CD8-positive, alpha-beta memory T cell (primary cell): ENCODE measurements at regions not wholly inside any gene's neighbourhood (a gene's known extent, or its start where the extent isn't known, plus 50 kb on each side); places are given as distances from the start of the nearest gene placed in this dataset.

ENCODE experiments used
- CTCF ChIA-PET: fragments of 350-600 bp; sonication (Branson Sonifier 250); formaldehyde crosslinking; loops from one replicate; lab custom pipeline; 2021; ENCODE audit warnings: antibody characterized with exemption; lab: Charles Lee
- POLR2A ChIA-PET: fragments of 350-600 bp; sonication (Branson Sonifier 250); formaldehyde crosslinking; loops from one replicate; lab custom pipeline; 2021; ENCODE audit warnings: antibody characterized with exemption; lab: Charles Lee
- DNase-seq, 5 donors: peaks; one replicate each; pipeline versions ENCODE4 v3.0.0 to v3.0.0-alpha.2; 2020 to 2022; ENCODE audit warnings: mixed read lengths in 1 of 5
- H3K27ac ChIP-seq: one replicate; pipeline ENCODE4 v1.7.0; 2013; ENCODE audit warnings: low read depth, mild to moderate bottlenecking, low read length, moderate library complexity
- H3K27me3 ChIP-seq: 2 replicates; pipeline ENCODE4 v1.7.0; 2013; ENCODE audit warnings: low read length, mild to moderate bottlenecking; ENCODE audit not compliant: insufficient read depth, poor library complexity, severe bottlenecking
- H3K36me3 ChIP-seq: 2 replicates; pipeline ENCODE4 v1.7.0; 2013; ENCODE audit warnings: mild to moderate bottlenecking, low read length, moderate library complexity; ENCODE audit not compliant: insufficient read depth
- H3K4me1 ChIP-seq: 2 replicates; pipeline ENCODE4 v1.7.0; 2013; ENCODE audit warnings: mild to moderate bottlenecking, low read length, moderate library complexity; ENCODE audit not compliant: insufficient read depth
- H3K4me3 ChIP-seq: 2 replicates; pipeline ENCODE4 v1.7.0; 2013; ENCODE audit warnings: mild to moderate bottlenecking, low read length
- H3K9me3 ChIP-seq: 2 replicates; pipeline ENCODE4 v1.7.0; 2013; ENCODE audit warnings: mild to moderate bottlenecking, low read length
- H3K27ac Mint-ChIP-seq, 8 donors: one replicate each; pipeline ENCODE4 v1.8.0; 2020 to 2021; ENCODE audit warnings: mixed read lengths in 8 of 8, mild to moderate bottlenecking in 6 of 8, inconsistent platforms in 3 of 8, moderate library complexity in 3 of 8
- H3K27me3 Mint-ChIP-seq, 2 donors: one replicate each; pipeline ENCODE4 v1.8.0; 2020 to 2021; ENCODE audit warnings: mixed read lengths in 2 of 2, mild to moderate bottlenecking in 1 of 2, moderate library complexity in 1 of 2
- H3K36me3 Mint-ChIP-seq, 3 donors: one replicate each; pipeline ENCODE4 v1.8.0; 2020 to 2021; ENCODE audit warnings: mixed read lengths in 3 of 3, inconsistent platforms in 1 of 3, mild to moderate bottlenecking in 1 of 3
- H3K4me1 Mint-ChIP-seq, 3 donors: one replicate each; pipeline ENCODE4 v1.8.0; 2020 to 2021; ENCODE audit warnings: mixed read lengths in 3 of 3, inconsistent platforms in 1 of 3, mild to moderate bottlenecking in 1 of 3
- H3K4me3 Mint-ChIP-seq, 7 donors: one replicate each; pipeline ENCODE4 v1.8.0; 2020 to 2021; ENCODE audit warnings: mixed read lengths in 7 of 7, mild to moderate bottlenecking in 6 of 7, moderate library complexity in 4 of 7, inconsistent platforms in 2 of 7
- H3K9me3 Mint-ChIP-seq, 5 donors: one replicate each; pipeline ENCODE4 v1.8.0; 2020 to 2022; ENCODE audit warnings: mixed read lengths in 5 of 5, mild to moderate bottlenecking in 3 of 5, moderate library complexity in 2 of 5, inconsistent platforms in 1 of 5

GRCh38 chr12:77401064-77401769 is 335.8 kb upstream of the E2F7 start:
- DNase-seq, result no peak
- Histone ChIP-seq H3K36me3 (no peaks in the 10 kb centered on the region), H3K4me1 (no peaks in the 10 kb centered on the region), H3K27me3 (no peaks in the 10 kb centered on the region), H3K4me3 (no peak overlapping the region), H3K9me3 (no peaks in the 10 kb centered on the region), H3K27ac (no peak overlapping the region)
- H3K4me1 Mint-ChIP-seq, result no peaks in the 10 kb centered on the region
- POLR2A ChIA-PET, result no interaction called here
- no peaks in the 10 kb centered on the region for H3K36me3 Mint-ChIP-seq
- H3K9me3 Mint-ChIP-seq, result peaks cover 0 to 13% (median 2%) of the 10 kb centered on the region in 5 donors
- CTCF ChIA-PET, result no interaction called here
- H3K27me3 Mint-ChIP-seq, result no peaks in the 10 kb centered on the region
- no peak overlapping the region for H3K4me3 Mint-ChIP-seq
- H3K27ac Mint-ChIP-seq, result no peak overlapping the region

GRCh38 chr12:77392467-77393088 is 327.2 kb upstream of the E2F7 start:
- Mint-ChIP-seq H3K27ac (no peak overlapping the region), H3K27me3 (no peaks in the 10 kb centered on the region), H3K4me3 (no peak overlapping the region), H3K9me3 (peaks cover 0 to 9% (median 2%) of the 10 kb centered on the region in 5 donors), H3K4me1 (no peaks in the 10 kb centered on the region), H3K36me3 (no peaks in the 10 kb centered on the region)
- no peaks in the 10 kb centered on the region for H3K9me3 ChIP-seq
- no peak for DNase-seq
- ChIA-PET POLR2A (no interaction called here), CTCF (no interaction called here)
- H3K27ac ChIP-seq, result no peak overlapping the region
- no peaks in the 10 kb centered on the region for H3K27me3 ChIP-seq
- no peaks in the 10 kb centered on the region for H3K36me3 ChIP-seq
- H3K4me1 ChIP-seq, result no peaks in the 10 kb centered on the region
- no peak overlapping the region for H3K4me3 ChIP-seq

GRCh38 chr12:77388445-77389265 is 323.3 kb upstream of the E2F7 start:
- H3K27ac ChIP-seq, result no peak overlapping the region
- Mint-ChIP-seq H3K4me1 (no peaks in the 10 kb centered on the region), H3K27ac (no peak overlapping the region), H3K9me3 (peaks cover 0 to 7% (median 0%) of the 10 kb centered on the region in 5 donors), H3K36me3 (no peaks in the 10 kb centered on the region), H3K27me3 (no peaks in the 10 kb centered on the region), H3K4me3 (no peak overlapping the region)
- H3K9me3 ChIP-seq, result no peaks in the 10 kb centered on the region
- no peaks in the 10 kb centered on the region for H3K4me1 ChIP-seq
- no peaks in the 10 kb centered on the region for H3K36me3 ChIP-seq
- no peaks in the 10 kb centered on the region for H3K27me3 ChIP-seq
- no peak for DNase-seq
- CTCF ChIA-PET, result no interaction called here
- POLR2A ChIA-PET, result no interaction called here
- no peak overlapping the region for H3K4me3 ChIP-seq

GRCh38 chr12:77387671-77388070 is 322.3 kb upstream of the E2F7 start:
- CTCF ChIA-PET, result no interaction called here
- no peaks in the 10 kb centered on the region for H3K36me3 Mint-ChIP-seq
- Histone ChIP-seq H3K27ac (no peak overlapping the region), H3K4me1 (no peaks in the 10 kb centered on the region), H3K4me3 (no peak overlapping the region), H3K9me3 (no peaks in the 10 kb centered on the region), H3K36me3 (no peaks in the 10 kb centered on the region), H3K27me3 (no peaks in the 10 kb centered on the region)
- no peaks in the 10 kb centered on the region for H3K27me3 Mint-ChIP-seq
- peaks cover 0 to 6% (median 3%) of the 10 kb centered on the region in 5 donors for H3K9me3 Mint-ChIP-seq
- H3K4me3 Mint-ChIP-seq, result no peak overlapping the region
- no peaks in the 10 kb centered on the region for H3K4me1 Mint-ChIP-seq
- no peak for DNase-seq
- no peak overlapping the region for H3K27ac Mint-ChIP-seq
- POLR2A ChIA-PET, result no interaction called here

- no peaks in the 10 kb centered on the region for H3K9me3 ChIP-seq
- Mint-ChIP-seq H3K36me3 (no peaks in the 10 kb centered on the region), H3K27ac (no peak overlapping the region), H3K4me1 (no peaks in the 10 kb centered on the region), H3K27me3 (no peaks in the 10 kb centered on the region), H3K4me3 (no peak overlapping the region), H3K9me3 (peaks cover 0 to 6% (median 3%) of the 10 kb centered on the region in 5 donors)
- no peak overlapping the region for H3K27ac ChIP-seq
- H3K4me1 ChIP-seq, result no peaks in the 10 kb centered on the region
- ChIA-PET CTCF (no interaction called here), POLR2A (no interaction called here)
- H3K4me3 ChIP-seq, result no peak overlapping the region
- DNase-seq, result no peak
- H3K36me3 ChIP-seq, result no peaks in the 10 kb centered on the region
- H3K27me3 ChIP-seq, result no peaks in the 10 kb centered on the region
These were observed 321.8 kb upstream of the E2F7 start for GRCh38 chr12:77387214-77387613.

- CTCF ChIA-PET, result no interaction called here
- no peak overlapping the region for H3K27ac Mint-ChIP-seq
These were observed 319.6 kb upstream of the E2F7 start for GRCh38 chr12:77384941-77385340.

GRCh38 chr12:77382096-77382742 is 316.9 kb upstream of the E2F7 start:
- no peaks in the 10 kb centered on the region for H3K36me3 Mint-ChIP-seq
- peak overlapping the region in 1 of 7 donors; percentile 19 for H3K4me3 Mint-ChIP-seq
- H3K9me3 ChIP-seq, result no peaks in the 10 kb centered on the region
- no peak overlapping the region for H3K27ac Mint-ChIP-seq
- no peak overlapping the region for H3K27ac ChIP-seq
- peaks cover 0 to 4% (median 3%) of the 10 kb centered on the region in 5 donors for H3K9me3 Mint-ChIP-seq
- no peaks in the 10 kb centered on the region for H3K27me3 ChIP-seq
- H3K4me3 ChIP-seq, result no peak overlapping the region
- DNase-seq, result no peak
- CTCF ChIA-PET, result no interaction called here
- H3K36me3 ChIP-seq, result no peaks in the 10 kb centered on the region
- no peaks in the 10 kb centered on the region for H3K4me1 Mint-ChIP-seq
- H3K27me3 Mint-ChIP-seq, result no peaks in the 10 kb centered on the region
- POLR2A ChIA-PET, result no interaction called here
- H3K4me1 ChIP-seq, result no peaks in the 10 kb centered on the region

More at GRCh38 chr12:77384941-77385340, 319.6 kb upstream of the E2F7 start:
- Histone ChIP-seq H3K27ac (no peak overlapping the region), H3K4me1 (no peaks in the 10 kb centered on the region), H3K36me3 (no peaks in the 10 kb centered on the region), H3K4me3 (no peak overlapping the region), H3K27me3 (no peaks in the 10 kb centered on the region), H3K9me3 (no peaks in the 10 kb centered on the region)
- Mint-ChIP-seq H3K4me1 (no peaks in the 10 kb centered on the region), H3K36me3 (no peaks in the 10 kb centered on the region), H3K27me3 (no peaks in the 10 kb centered on the region), H3K9me3 (peaks cover 0 to 4% (median 3%) of the 10 kb centered on the region in 5 donors), H3K4me3 (no peak overlapping the region)
- no peak for DNase-seq
- POLR2A ChIA-PET, result no interaction called here

GRCh38 chr12:77377622-77378021 is 312.3 kb upstream of the E2F7 start:
- Mint-ChIP-seq H3K4me3 (no peak overlapping the region), H3K36me3 (no peaks in the 10 kb centered on the region), H3K27me3 (no peaks in the 10 kb centered on the region), H3K9me3 (peaks cover 0 to 3% (median 0%) of the 10 kb centered on the region in 5 donors), H3K4me1 (no peaks in the 10 kb centered on the region), H3K27ac (no peak overlapping the region)
- H3K27me3 ChIP-seq, result no peaks in the 10 kb centered on the region
- H3K27ac ChIP-seq, result no peak overlapping the region
- H3K36me3 ChIP-seq, result no peaks in the 10 kb centered on the region
- CTCF ChIA-PET, result no interaction called here
- POLR2A ChIA-PET, result no interaction called here
- no peaks in the 10 kb centered on the region for H3K4me1 ChIP-seq
- H3K4me3 ChIP-seq, result no peak overlapping the region
- no peaks in the 10 kb centered on the region for H3K9me3 ChIP-seq
- no peak for DNase-seq
